ENCODE measurements at regions not wholly inside any gene's neighbourhood (a gene's known extent, or its start where the extent isn't known, plus 50 kb on each side); places are given as distances from the start of the nearest gene placed in this dataset.

DNA sequence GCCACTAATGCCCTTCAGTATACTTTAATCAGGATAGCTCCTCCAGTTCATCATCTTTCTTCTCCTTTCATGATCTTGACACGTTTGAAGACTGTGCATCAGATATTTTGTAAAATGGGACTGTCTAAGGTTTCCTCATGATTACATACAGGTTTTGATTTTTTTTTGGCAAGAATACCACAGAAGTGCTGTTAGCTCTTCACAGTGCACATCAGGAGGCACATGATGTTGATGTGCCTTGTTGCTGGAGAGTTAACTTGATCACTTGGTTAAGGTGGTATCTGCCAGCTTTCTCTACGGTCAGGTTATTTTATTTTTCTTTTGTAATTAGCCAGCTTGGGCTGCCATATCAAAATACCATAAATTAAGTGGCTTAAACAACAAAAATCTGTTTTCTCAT lies 128.6 kb upstream of the IVNS1ABP start:
- H3K14ac ChIP-seq (ENCODE audit: insufficient read depth, low read length): no peak overlapping the region
- no peak overlapping the region for H3K4ac ChIP-seq (ENCODE audit: low read depth, low read length)

More for the DNA sequence above, 128.6 kb upstream of the IVNS1ABP start:
- H2BK120ac ChIP-seq (ENCODE audit: low read depth, low read length, poor library complexity, severe bottlenecking): no peak overlapping the region
- H4K20me1 ChIP-seq (ENCODE audit: control insufficient read depth, insufficient read depth, insufficient read length): no peaks in the 10 kb centered on the region
- no peak overlapping the region for H4K91ac ChIP-seq (ENCODE audit: insufficient read length, low read depth, low read length)
- no peaks in the 10 kb centered on the region for H3K27me3 ChIP-seq (ENCODE audit: insufficient read depth, low read length)
- H4K5ac ChIP-seq (ENCODE audit: insufficient read length, low read depth, low read length): no peak overlapping the region
- TF ChIP-seq, protein P1, sequence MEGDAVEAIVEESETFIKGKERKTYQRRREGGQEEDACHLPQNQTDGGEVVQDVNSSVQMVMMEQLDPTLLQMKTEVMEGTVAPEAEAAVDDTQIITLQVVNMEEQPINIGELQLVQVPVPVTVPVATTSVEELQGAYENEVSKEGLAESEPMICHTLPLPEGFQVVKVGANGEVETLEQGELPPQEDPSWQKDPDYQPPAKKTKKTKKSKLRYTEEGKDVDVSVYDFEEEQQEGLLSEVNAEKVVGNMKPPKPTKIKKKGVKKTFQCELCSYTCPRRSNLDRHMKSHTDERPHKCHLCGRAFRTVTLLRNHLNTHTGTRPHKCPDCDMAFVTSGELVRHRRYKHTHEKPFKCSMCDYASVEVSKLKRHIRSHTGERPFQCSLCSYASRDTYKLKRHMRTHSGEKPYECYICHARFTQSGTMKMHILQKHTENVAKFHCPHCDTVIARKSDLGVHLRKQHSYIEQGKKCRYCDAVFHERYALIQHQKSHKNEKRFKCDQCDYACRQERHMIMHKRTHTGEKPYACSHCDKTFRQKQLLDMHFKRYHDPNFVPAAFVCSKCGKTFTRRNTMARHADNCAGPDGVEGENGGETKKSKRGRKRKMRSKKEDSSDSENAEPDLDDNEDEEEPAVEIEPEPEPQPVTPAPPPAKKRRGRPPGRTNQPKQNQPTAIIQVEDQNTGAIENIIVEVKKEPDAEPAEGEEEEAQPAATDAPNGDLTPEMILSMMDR (conservative IDR thresholded peaks at IDR 0.05): no peak
- H3K4me1 ChIP-seq (ENCODE audit: insufficient read depth, low read length): no peaks in the 10 kb centered on the region
- H3K9me3 Mint-ChIP-seq: no peaks in the 10 kb centered on the region
- no peaks in the 10 kb centered on the region for H3K27me3 Mint-ChIP-seq (ENCODE audit: low read depth)
- H3K56ac ChIP-seq (ENCODE audit: insufficient read length, low read depth, low read length): no peak overlapping the region
- no peak overlapping the region for H2BK12ac ChIP-seq (ENCODE audit: insufficient read length, low read depth, low read length)
- no peaks in the 10 kb centered on the region for H3K79me1 ChIP-seq (ENCODE audit: insufficient read depth, low read depth, low read length, poor library complexity, severe bottlenecking)
- H3K36me3 Mint-ChIP-seq (ENCODE audit: insufficient read depth in 1 of 3, low read depth in 3 of 3): no peaks in the 10 kb centered on the region; a peak in 1 of 7 replicates
- H3K79me2 ChIP-seq (ENCODE audit: insufficient read depth, low read length): no peaks in the 10 kb centered on the region
- no peaks in the 10 kb centered on the region for H3K23me2 ChIP-seq (ENCODE audit: insufficient read length, low read depth, low read length, poor library complexity, severe bottlenecking)
- no peak overlapping the region for H3K18ac ChIP-seq (ENCODE audit: insufficient read length, low read depth, low read length)
- H3K27ac Mint-ChIP-seq: no peak overlapping the region
- H3K9me3 ChIP-seq (ENCODE audit: control insufficient read depth, low read depth, low read length): no peaks in the 10 kb centered on the region
- H3K4me2 ChIP-seq (ENCODE audit: insufficient read depth, insufficient read length, low read length): no peak overlapping the region
- no peak for DNase-seq
- no peak overlapping the region for H3K4me3 Mint-ChIP-seq
- no peak overlapping the region for H3T11ph ChIP-seq (ENCODE audit: low read length)
- H2BK20ac ChIP-seq (ENCODE audit: low read depth, low read length, poor library complexity, severe bottlenecking): no peak overlapping the region
- no peaks in the 10 kb centered on the region for H3K4me1 Mint-ChIP-seq
- no peak overlapping the region for H3K27ac ChIP-seq (ENCODE audit: insufficient read length, low read depth, low read length)
- WGBS (ENCODE audit: extremely low coverage, insufficient read length, low lambda C conversion rate): no CpG with 5 or more reads among the region's 2 CpGs
- no peak overlapping the region for H3K23ac ChIP-seq (ENCODE audit: insufficient read length, low read depth, low read length)
- H2BK5ac ChIP-seq (ENCODE audit: insufficient read length, low read length): no peak overlapping the region
- H2BK15ac ChIP-seq (ENCODE audit: low read depth, low read length): no peak overlapping the region
- H2AFZ ChIP-seq (ENCODE audit: low read length): no peak overlapping the region
- no peak overlapping the region for H4K8ac ChIP-seq (replicated peaks; ENCODE audit: insufficient read length, low read depth, low read length)
- H2AK5ac ChIP-seq (ENCODE audit: insufficient read length, low read length): no peak overlapping the region
- H3K9ac ChIP-seq (ENCODE audit: extremely low read depth, insufficient read length, low read length): no peak overlapping the region

Measured in H9 (cell line).